HG03095 (cell line): ENCODE measurements at regions not wholly inside any gene's neighbourhood (a gene's known extent, or its start where the extent isn't known, plus 50 kb on each side); places are given as distances from the start of the nearest gene placed in this dataset.
"Not testable (repeated sequence)": the region's sequence is repeated elsewhere in the genome, so short reads cannot be mapped to it uniquely, and the experiment has no call there.

Source experiments
- ATAC-seq: cut with Tn5 transposase; IDR thresholded peaks from one replicate; pipeline ENCODE4 v1.9.1; 2021; ENCODE audit warnings: moderate library complexity; ENCODE audit not compliant: unreplicated experiment

- no peak for ATAC-seq
Observed at GRCh38 chr3:153785901-153786300, 335.3 kb upstream of the ARHGEF26 start.

DNA sequence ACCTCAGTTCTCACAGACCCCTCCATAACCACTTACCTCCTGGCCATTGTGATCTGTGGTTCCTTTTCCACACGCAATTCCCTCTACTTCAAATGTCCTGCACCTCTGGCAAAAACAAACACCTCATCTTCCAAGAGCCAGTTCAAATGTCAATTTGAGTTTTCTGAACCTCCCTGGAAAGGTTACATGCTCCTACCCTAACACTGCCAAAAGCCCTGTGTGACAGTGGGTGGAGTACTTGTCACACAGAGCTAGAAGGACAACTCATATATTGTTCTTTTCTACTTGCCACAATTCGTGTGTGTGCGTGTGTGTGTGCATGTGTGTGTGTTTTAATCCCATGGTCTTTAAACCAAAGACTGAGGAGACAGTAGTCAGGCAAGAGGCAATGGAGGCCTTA is 331.8 kb upstream of the ARHGEF26 start:
- no peak for ATAC-seq

GRCh38 chr3:153797056-153797455 is 324.1 kb upstream of the ARHGEF26 start:
- ATAC-seq, result not testable (repeated sequence)

GRCh38 chr3:153809097-153809496 is 312.1 kb upstream of the ARHGEF26 start:
- no peak for ATAC-seq

GRCh38 chr3:153818338-153818737 is 302.9 kb upstream of the ARHGEF26 start:
- ATAC-seq, result no peak

DNA sequence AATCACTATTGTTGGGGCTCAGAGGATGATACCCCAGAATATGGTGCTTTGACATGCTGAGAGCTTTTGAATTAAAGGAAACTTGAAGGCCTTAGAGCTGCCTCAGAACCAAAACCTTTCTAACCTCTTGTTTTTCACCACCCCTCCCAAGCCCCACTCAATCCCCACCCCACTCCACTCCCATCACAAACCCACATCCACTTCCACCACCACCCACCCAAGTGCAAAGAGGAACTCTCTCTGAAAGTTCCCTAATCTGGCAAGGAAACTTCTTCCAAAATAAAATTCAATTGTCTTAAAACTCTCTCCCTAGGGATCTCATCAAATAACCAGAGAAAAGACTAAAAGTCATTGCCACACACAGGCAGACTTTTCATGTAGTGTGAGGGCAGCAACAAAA is 301.2 kb upstream of the ARHGEF26 start:
- ATAC-seq, result no peak

DNA sequence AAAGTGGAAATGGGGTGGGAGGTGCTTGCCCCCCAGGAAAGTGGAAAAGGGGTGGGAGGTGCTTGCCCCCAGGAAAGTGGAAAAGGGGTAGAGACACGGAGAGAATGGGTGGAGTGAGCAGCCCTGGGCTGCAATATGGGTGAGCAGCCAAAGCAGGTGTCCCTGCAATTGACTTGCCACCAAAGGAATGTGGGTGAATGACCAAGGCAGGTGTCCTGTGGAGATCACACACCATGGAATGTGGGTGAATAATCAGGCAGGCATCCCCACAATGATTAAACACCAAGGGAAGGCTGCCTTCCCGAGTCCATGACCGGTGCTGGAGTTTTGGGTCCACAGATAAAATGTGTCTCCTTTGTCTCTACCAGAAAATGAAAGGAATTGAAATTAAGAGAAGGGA is 292.8 kb upstream of the ARHGEF26 start:
- ATAC-seq, result not testable (repeated sequence)

DNA sequence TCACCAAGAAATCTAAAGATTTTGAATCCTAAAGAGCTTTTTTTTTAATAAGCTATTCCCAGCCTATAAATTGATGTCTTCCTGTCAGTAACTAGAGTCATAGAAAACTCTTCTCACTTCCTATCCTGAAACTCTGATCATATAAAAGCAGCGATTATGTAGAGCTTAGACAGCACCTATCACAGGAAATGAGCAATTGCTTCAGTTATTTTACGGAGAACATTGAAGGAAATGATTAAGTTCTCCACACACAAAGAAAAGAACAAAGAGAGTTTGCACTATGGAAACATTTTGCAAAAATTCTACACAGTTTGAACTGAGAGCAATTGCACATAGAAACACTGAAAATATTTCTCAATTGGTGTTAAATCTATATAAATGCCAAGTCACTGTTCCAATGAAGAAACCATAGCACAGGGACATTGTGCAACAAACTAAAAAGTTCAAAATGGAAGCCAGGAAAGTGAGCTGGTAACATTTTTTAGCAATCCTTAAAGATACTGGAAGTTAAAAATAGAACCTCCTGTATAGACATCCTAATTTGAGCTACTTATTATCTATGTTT is 291.5 kb upstream of the ARHGEF26 start:
- ATAC-seq, result no peak

- no peak for ATAC-seq
Observed at GRCh38 chr3:153830552-153830951, 290.6 kb upstream of the ARHGEF26 start.

- no peak for ATAC-seq
Observed at GRCh38 chr3:153835540-153835939, 285.6 kb upstream of the ARHGEF26 start.

DNA sequence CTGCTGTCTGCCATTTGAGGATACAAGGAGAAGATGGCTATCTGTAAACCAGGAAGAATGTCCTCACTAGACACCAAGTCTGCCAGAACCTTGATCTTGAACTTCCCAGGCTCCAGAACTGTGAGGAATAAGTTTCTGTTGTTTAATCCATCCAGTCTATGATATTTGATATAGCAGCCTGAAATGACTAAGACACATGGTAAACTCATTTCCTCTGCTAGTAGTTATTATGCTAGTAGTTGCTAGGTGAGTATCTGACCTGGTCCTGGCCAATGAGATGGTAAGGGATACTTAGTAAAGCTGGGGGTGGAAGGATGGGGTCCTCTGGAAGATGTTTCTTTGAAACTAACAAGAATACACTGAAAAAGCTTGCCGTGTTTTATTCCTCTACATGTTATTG is 280.7 kb upstream of the ARHGEF26 start:
- ATAC-seq, result no peak

DNA sequence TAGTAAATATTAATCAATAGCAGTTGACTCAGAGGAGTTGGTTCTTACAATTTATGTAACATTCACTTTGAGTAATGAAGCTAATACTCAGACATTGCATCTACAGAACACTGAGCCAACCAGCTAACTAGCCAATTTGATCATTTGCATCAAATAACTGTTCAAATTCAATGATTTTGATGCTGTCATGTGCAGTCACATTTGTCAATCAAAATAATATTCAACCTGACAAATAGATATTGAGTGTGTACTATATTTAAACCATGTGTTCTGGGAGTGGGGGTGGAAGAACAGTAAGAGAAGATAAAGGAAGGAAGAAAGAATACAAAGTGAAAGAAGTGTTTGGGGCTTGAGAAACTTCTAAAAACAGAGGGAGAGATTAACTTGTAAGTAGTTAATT is 277.2 kb upstream of the ARHGEF26 start:
- no peak for ATAC-seq

- ATAC-seq, result no peak
Observed at GRCh38 chr3:153845311-153845710, 275.9 kb upstream of the ARHGEF26 start.

- ATAC-seq, result no peak
Observed at GRCh38 chr3:153848702-153849101, 272.5 kb upstream of the ARHGEF26 start.

DNA sequence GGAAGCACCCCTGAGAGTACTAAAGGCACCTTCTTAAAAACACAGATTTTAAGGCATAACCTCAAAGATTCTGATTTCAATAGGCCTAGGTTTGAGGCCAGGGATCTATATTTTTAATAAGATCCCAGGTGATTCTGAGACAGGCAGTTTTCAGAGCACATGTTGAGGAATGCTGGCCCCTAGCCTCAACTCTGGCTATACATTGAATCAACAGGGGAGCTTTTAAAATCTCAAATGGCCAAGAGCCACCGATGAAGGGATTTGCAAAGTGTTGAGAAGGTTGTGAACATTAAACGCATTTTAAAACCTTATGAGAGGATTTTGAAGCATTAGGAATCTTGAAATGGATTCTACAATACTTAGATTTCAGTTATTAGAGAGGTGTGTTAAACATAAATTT is 268.8 kb upstream of the ARHGEF26 start:
- no peak for ATAC-seq

DNA sequence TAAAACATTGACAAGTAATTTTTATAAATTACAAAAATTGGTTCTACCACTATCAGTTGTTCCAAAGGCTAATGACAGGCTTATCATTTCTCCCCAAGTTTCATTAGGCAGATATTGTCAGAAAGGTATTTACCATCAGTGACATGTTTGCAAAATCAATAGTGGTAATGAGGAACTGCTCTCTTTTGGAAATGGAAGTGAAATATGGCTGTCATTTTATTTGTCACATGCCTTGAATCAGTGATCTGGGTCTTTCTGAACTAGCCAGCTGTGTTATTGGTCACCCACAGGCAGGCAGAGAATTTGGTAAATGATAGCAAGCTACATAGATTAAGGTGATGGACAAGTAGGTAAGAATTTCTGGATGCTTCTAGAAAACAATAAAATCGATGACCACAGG is 268.0 kb upstream of the ARHGEF26 start:
- no peak for ATAC-seq

DNA sequence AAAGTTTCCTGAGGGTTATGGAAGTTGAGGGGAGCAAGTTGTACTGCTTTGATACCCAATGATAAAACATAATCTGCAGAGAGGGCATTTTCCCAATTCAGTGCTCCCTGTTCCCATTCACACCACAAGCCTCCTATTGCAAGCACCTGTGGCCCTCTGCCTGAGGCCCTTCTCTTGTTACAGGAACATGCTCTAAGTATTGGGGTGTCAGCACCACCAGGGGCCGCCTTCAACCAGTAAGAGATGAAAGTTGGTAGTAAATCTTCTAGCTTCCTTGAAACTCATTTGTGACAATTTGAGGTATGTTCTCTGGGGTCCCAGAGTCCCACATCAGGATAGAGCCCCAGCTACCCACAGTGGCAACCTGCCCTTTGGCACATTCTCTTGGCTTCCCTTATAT is 265.4 kb upstream of the ARHGEF26 start:
- ATAC-seq, result peak; percentile 59

DNA sequence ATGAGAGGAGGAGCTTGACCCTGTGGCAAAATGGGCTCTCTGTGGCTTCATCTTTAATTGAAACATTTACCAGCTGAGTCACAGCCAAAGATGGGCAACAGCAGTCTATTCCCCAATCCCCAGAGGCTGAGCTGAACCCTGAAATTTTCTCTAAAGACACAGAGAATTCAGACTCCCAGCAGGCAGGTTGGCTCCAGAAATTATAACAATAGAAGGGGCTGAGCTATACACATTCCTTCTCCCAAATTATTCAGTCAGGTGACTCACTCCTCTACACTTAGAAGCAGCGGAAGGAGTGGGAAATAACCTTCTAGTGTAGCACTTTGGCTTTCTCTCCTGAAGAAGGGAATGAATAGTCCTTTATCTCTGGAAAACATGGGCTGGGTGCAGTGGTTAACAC is 264.3 kb upstream of the ARHGEF26 start:
- ATAC-seq, result no peak

GRCh38 chr3:153864793-153865192 is 256.4 kb upstream of the ARHGEF26 start:
- ATAC-seq, result no peak

GRCh38 chr3:153866901-153867300 is 254.3 kb upstream of the ARHGEF26 start:
- ATAC-seq, result no peak

DNA sequence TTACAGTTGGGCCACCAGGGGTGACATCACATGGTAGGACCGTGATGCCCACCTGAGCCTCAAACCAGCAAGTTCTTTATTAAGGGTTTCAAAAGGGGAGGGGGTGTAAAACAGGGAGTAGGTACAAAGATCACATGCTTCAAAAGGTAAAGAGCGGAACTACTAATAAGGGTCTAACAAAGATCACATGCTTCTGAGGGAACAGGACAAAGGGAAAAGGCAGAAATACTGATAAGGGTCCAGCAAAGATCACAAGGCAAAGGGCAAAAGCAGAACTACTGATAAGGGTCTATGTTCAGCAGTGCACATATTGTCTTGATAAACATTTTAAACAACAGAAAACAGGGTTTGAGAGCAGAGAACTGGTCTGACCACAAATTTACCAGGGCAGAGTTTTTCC is 246.8 kb upstream of the ARHGEF26 start:
- ATAC-seq, result not testable (repeated sequence)

GRCh38 chr3:153880493-153880892 is 240.7 kb upstream of the ARHGEF26 start:
- no peak for ATAC-seq

GRCh38 chr3:153881201-153881600 is 240.0 kb upstream of the ARHGEF26 start:
- no peak for ATAC-seq

- ATAC-seq, result no peak
Observed at GRCh38 chr3:153885359-153885758, 235.8 kb upstream of the ARHGEF26 start.
